Keratinocyte (primary cell): ENCODE measurements at regions not wholly inside any gene's neighbourhood (a gene's known extent, or its start where the extent isn't known, plus 50 kb on each side); places are given as distances from the start of the nearest gene placed in this dataset.
"Not testable (repeated sequence)": the region's sequence is repeated elsewhere in the genome, so short reads cannot be mapped to it uniquely, and the experiment has no call there.

ENCODE experiments used
- DNase-seq: peaks from one replicate; pipeline ENCODE4 v3.0.0-alpha.2; 2011; ENCODE audit warnings: low read depth, missing footprints, low spot score
- FAIRE-seq: peaks from 2 replicates; lab custom pipeline; 2011; peaks lifted over from hg19 to GRCh38; lab: Jason Lieb, UNC
- H2AFZ ChIP-seq: 2 replicates; pipeline ENCODE4 v1.6.0; 2012; ENCODE audit warnings: low read length, control low read depth, inconsistent platforms; ENCODE audit not compliant: control insufficient read depth
- H3K27ac ChIP-seq: 2 replicates; pipeline ENCODE4 v1.5.1; 2011; ENCODE audit warnings: low read length; ENCODE audit not compliant: control insufficient read depth, insufficient read depth
- H3K27me3 ChIP-seq: 3 replicates; pipeline ENCODE4 v1.6.0; 2011; ENCODE audit warnings: low read length; ENCODE audit not compliant: control insufficient read depth, insufficient read depth; ENCODE audit errors: extremely low read depth
- H3K36me3 ChIP-seq, 2 experiments: 2 replicates in 1 of 2; 3 replicates in 1 of 2; pipeline ENCODE4 v1.5.1; 2011; ENCODE audit warnings: low read length in 2 of 2, mild to moderate bottlenecking in 1 of 2; ENCODE audit not compliant: control insufficient read depth in 2 of 2, insufficient read depth in 2 of 2; ENCODE audit errors: extremely low read depth in 1 of 2
- H3K4me1 ChIP-seq: 3 replicates; pipeline ENCODE4 v1.5.1; 2011; ENCODE audit warnings: low read length; ENCODE audit not compliant: control insufficient read depth, insufficient read depth; ENCODE audit errors: extremely low read depth
- H3K4me2 ChIP-seq: 3 replicates; pipeline ENCODE4 v1.6.0; 2011; ENCODE audit warnings: low read depth, low read length; ENCODE audit not compliant: control insufficient read depth, insufficient read depth; ENCODE audit errors: extremely low read depth
- H3K4me3 ChIP-seq, 3 experiments: fragments of 200-600 bp in 1 of 3; sonication (generic) in 1 of 3; 2 replicates in 2 of 3; 3 replicates in 1 of 3; pipeline ENCODE4 v1.5.1; 2011 to 2016; ENCODE audit warnings: low read length in 3 of 3, mild to moderate bottlenecking in 3 of 3, control low read depth in 2 of 3, inconsistent platforms in 1 of 3, low read depth in 1 of 3, mixed read lengths in 1 of 3, mixed run types in 1 of 3, moderate library complexity in 1 of 3; ENCODE audit not compliant: control insufficient read depth in 2 of 3, insufficient read depth in 2 of 3; ENCODE audit errors: extremely low read depth in 1 of 3
- H3K79me2 ChIP-seq: 2 replicates; pipeline ENCODE4 v1.6.0; 2012; ENCODE audit warnings: low read length; ENCODE audit not compliant: control insufficient read depth, insufficient read depth
- H3K9ac ChIP-seq: 3 replicates; pipeline ENCODE4 v1.6.0; 2011; ENCODE audit warnings: low read length; ENCODE audit not compliant: control insufficient read depth, insufficient read depth; ENCODE audit errors: extremely low read depth
- H3K9me1 ChIP-seq: 3 replicates; pipeline ENCODE4 v1.6.0; 2011; ENCODE audit warnings: low read length; ENCODE audit not compliant: control insufficient read depth, insufficient read depth; ENCODE audit errors: extremely low read depth
- H3K9me3 ChIP-seq: 2 replicates; pipeline ENCODE4 v1.5.1; 2012; ENCODE audit warnings: low read depth, low read length; ENCODE audit not compliant: control insufficient read depth
- H4K20me1 ChIP-seq: 3 replicates; pipeline ENCODE4 v1.6.0; 2011; ENCODE audit warnings: low read length; ENCODE audit not compliant: control insufficient read depth, insufficient read depth; ENCODE audit errors: extremely low read depth
- CTCF ChIP-seq, 3 experiments: IDR thresholded peaks in 1 of 3; conservative IDR thresholded peaks in 1 of 3; optimal IDR thresholded peaks in 1 of 3; 2 replicates in 2 of 3; 3 replicates in 1 of 3; pipeline versions ENCODE3 to v1.5.1; 2011; ENCODE audit warnings: low read length in 3 of 3, mild to moderate bottlenecking in 3 of 3, moderate library complexity in 2 of 3, control low read depth in 1 of 3, inconsistent platforms in 1 of 3; ENCODE audit not compliant: insufficient read depth in 2 of 3; ENCODE audit errors: extremely low read depth in 1 of 3
- EZH2 ChIP-seq: IDR thresholded peaks from one replicate; pipeline ENCODE4 v1.6.1; 2012; ENCODE audit warnings: inconsistent platforms, mild to moderate bottlenecking, low read length, moderate library complexity
- dilution Hi-C: fragments of 300-500 bp; cut with MboI; formaldehyde crosslinking; loops from one replicate; pipeline ENCODE4 v1.7.0; 2020; ENCODE audit warnings: low sequenced_read_pairs; ENCODE audit not compliant: extremely low pct_ligation_motif_present

- no peak overlapping the region for H2AFZ ChIP-seq
- dilution Hi-C loops = no loop called here
Observed at GRCh38 chr5:92694067-92694466, 887.0 kb downstream of the NR2F1-AS1 start.

GRCh38 chr5:92691955-92692354 lies 889.1 kb downstream of the NR2F1-AS1 start:
- FAIRE-seq, H3K9me1 ChIP-seq, H3K4me3 ChIP-seq, DNase-seq, H4K20me1 ChIP-seq, H3K9ac ChIP-seq, dilution Hi-C loops, H3K36me3 ChIP-seq, H3K4me2 ChIP-seq, H2AFZ ChIP-seq, H3K9me3 ChIP-seq, H3K4me1 ChIP-seq, H3K79me2 ChIP-seq, H3K27ac ChIP-seq, H3K27me3 ChIP-seq: not testable (repeated sequence)

More at GRCh38 chr5:92694067-92694466, 887.0 kb downstream of the NR2F1-AS1 start:
- Histone ChIP-seq H3K9me1 (no peaks in the 10 kb centered on the region), H3K36me3 (no peaks in the 10 kb centered on the region), H3K4me2 (no peak overlapping the region), H3K79me2 (no peaks in the 10 kb centered on the region), H3K27me3 (no peaks in the 10 kb centered on the region), H3K9ac (no peak overlapping the region), H3K27ac (no peak overlapping the region), H3K4me1 (no peaks in the 10 kb centered on the region), H3K9me3 (no peaks in the 10 kb centered on the region), H4K20me1 (no peaks in the 10 kb centered on the region), H3K4me3 (no peak overlapping the region)
- TF ChIP-seq CTCF (optimal IDR thresholded peaks at IDR 0.05 in 1 of 3, IDR thresholded peaks at IDR 0.05 in 1 of 3, conservative IDR thresholded peaks at IDR 0.05 in 1 of 3; ENCODE audit: extremely low read depth in 1 of 3, insufficient read depth in 2 of 3, low read length in 3 of 3) (no peak), EZH2 (no peak)
- FAIRE-seq (no peak), DNase-seq (no peak)
